Naive thymus-derived CD4-positive, alpha-beta T cell (primary cell): ENCODE measurements at regions not wholly inside any gene's neighbourhood (a gene's known extent, or its start where the extent isn't known, plus 50 kb on each side); places are given as distances from the start of the nearest gene placed in this dataset.

Experiments
- ATAC-seq: fragments of 150-1000 bp; cut with Tn5 transposase; 2 replicates; pipeline ENCODE4 v1.10.0; 2021; ENCODE audit warnings: mild to moderate bottlenecking, moderate library complexity
- CTCF ChIA-PET: fragments of 350-600 bp; sonication (Branson Sonifier 250); formaldehyde crosslinking; loops from one replicate; lab custom pipeline; 2021; ENCODE audit warnings: antibody characterized with exemption; lab: Charles Lee
- POLR2A ChIA-PET: fragments of 350-600 bp; sonication (Branson Sonifier 250); formaldehyde crosslinking; loops from one replicate; lab custom pipeline; 2021; ENCODE audit warnings: antibody characterized with exemption, inconsistent platforms; lab: Charles Lee
- DNase-seq, 9 donors: peaks; one replicate each; pipeline versions ENCODE4 v3.0.0 to v3.0.0-alpha.2; 2020 to 2022; ENCODE audit warnings: mixed read lengths in 1 of 9
- H3K27ac ChIP-seq: one replicate; pipeline ENCODE4 v1.7.0; 2013; ENCODE audit warnings: mild to moderate bottlenecking, low read depth, low read length, moderate library complexity
- H3K27me3 ChIP-seq, 2 donors: one replicate each; pipeline ENCODE4 v1.7.0; 2013; ENCODE audit warnings: low read length in 2 of 2, mild to moderate bottlenecking in 2 of 2, moderate library complexity in 2 of 2; ENCODE audit not compliant: control insufficient read depth in 2 of 2, insufficient read depth in 2 of 2
- H3K36me3 ChIP-seq, 3 experiments: 1 replicate in 2 of 3; 2 replicates in 1 of 3; pipeline ENCODE4 v1.7.0; 2013; ENCODE audit warnings: low read length in 3 of 3, mild to moderate bottlenecking in 3 of 3, moderate library complexity in 1 of 3; ENCODE audit not compliant: insufficient read depth in 3 of 3, control insufficient read depth in 2 of 3
- H3K4me1 ChIP-seq, 2 donors: one replicate each; pipeline ENCODE4 v1.7.0; 2013; ENCODE audit warnings: low read length in 2 of 2, mild to moderate bottlenecking in 2 of 2, moderate library complexity in 1 of 2; ENCODE audit not compliant: control insufficient read depth in 2 of 2, insufficient read depth in 2 of 2
- H3K4me3 ChIP-seq: 2 replicates; pipeline ENCODE4 v1.7.0; 2013; ENCODE audit warnings: mild to moderate bottlenecking, low read length
- H3K9me3 ChIP-seq, 3 experiments: 1 replicate in 2 of 3; 2 replicates in 1 of 3; pipeline ENCODE4 v1.7.0; 2013; ENCODE audit warnings: low read length in 3 of 3; ENCODE audit not compliant: control insufficient read depth in 2 of 3
- H3K27ac Mint-ChIP-seq, 9 donors: one replicate each; pipeline ENCODE4 v1.8.0; 2020 to 2022; ENCODE audit warnings: mixed read lengths in 9 of 9, mild to moderate bottlenecking in 8 of 9, moderate library complexity in 5 of 9, inconsistent platforms in 2 of 9
- H3K27me3 Mint-ChIP-seq, 5 donors: one replicate each; pipeline ENCODE4 v1.8.0; 2021 to 2022; ENCODE audit warnings: mixed read lengths in 5 of 5, mild to moderate bottlenecking in 1 of 5
- H3K36me3 Mint-ChIP-seq, 5 donors: one replicate each; pipeline ENCODE4 v1.8.0; 2020 to 2022; ENCODE audit warnings: mixed read lengths in 5 of 5, mild to moderate bottlenecking in 3 of 5, inconsistent platforms in 1 of 5
- H3K4me1 Mint-ChIP-seq, 7 donors: one replicate each; pipeline ENCODE4 v1.8.0; 2020 to 2022; ENCODE audit warnings: mixed read lengths in 7 of 7, mild to moderate bottlenecking in 3 of 7, inconsistent platforms in 1 of 7
- H3K4me3 Mint-ChIP-seq, 10 donors: one replicate each; pipeline ENCODE4 v1.8.0; 2020 to 2022; ENCODE audit warnings: mild to moderate bottlenecking in 10 of 10, mixed read lengths in 10 of 10, moderate library complexity in 6 of 10, inconsistent platforms in 2 of 10
- H3K9me3 Mint-ChIP-seq, 11 donors: one replicate each; pipeline ENCODE4 v1.8.0; 2020 to 2022; ENCODE audit warnings: mixed read lengths in 11 of 11, mild to moderate bottlenecking in 4 of 11, inconsistent platforms in 1 of 11, moderate library complexity in 1 of 11
- intact Hi-C, 2 donors: fragments of 100-400 bp; cut with micrococcal nuclease; formaldehyde crosslinking; loops; one replicate each; pipeline ENCODE4 v1.15.1; 2023

DNA sequence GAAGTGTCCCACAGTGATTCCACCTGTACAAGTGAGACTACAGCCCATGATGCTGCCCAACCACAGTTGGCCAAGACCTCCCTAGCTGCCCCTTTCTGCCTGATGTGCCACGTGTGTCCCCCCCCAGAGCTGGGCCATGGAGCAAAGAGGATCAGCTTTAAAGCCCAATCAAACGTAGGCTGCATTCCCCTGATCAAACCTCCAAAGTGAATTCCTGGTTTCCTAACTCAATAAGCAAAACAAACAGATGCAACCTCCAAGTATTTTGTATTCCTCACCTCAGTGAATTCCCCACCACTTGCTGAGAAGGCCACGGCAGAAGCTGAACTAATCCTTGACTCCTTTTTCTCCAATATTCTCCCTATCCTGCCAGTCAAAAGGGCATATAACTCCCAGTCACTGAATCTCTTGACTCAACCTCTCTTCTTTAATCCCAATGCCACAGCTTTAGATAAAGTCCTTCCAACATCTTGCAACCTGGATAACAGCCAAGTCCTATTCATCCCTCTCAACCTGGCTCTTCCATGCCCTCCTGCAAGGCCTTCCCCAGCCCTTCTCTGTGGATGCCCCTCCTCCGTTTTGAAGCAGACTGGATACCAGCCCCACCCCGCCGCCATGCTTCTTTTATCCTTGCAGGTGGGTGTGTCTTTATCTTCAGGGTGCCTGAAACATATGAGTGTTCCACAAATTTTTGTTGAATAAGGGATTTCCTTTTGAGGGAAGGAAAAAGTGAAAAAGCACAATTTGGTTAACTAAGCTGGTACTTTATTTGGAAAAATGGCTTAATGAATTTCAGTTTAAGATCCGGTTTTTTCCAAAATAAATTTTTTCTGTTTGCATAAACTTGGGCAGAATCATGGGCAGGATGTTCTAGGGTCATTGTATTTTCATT, 285.2 kb upstream of the MKLN1 start:
- Mint-ChIP-seq H3K36me3 (peaks cover 8 to 40% (median 26%) of the 10 kb centered on the region in 5 donors), H3K9me3 (peaks cover 0 to 11% (median 5%) of the 10 kb centered on the region in 11 donors), H3K27ac (peak overlapping the region; percentile 27 to 82 (median 52)), H3K27me3 (no peaks in the 10 kb centered on the region), H3K4me3 (peak overlapping the region in 2 of 10 donors; percentile 21 to 49), H3K4me1 (peaks cover 45 to 75% (median 66%) of the 10 kb centered on the region in 7 donors)
- DNase-seq (no peak), ATAC-seq (no peak)
- peaks cover 14 to 20% of the 10 kb centered on the region in 2 donors for H3K4me1 ChIP-seq
- ChIA-PET CTCF (interaction anchor here (0.6 to 1.9 kb wide), 6 partner anchors 21 to 217 kb away, joined by 3 to 11 read pairs (median 3); no protein-coding TSS in a partner anchor), POLR2A (interaction anchor here (0.6 kb wide), 2 partner anchors 173 to 886 kb away, joined by 3 read pairs; no protein-coding TSS in a partner anchor)
- no peak overlapping the region for H3K4me3 ChIP-seq
- no peak overlapping the region for H3K27ac ChIP-seq
- intact Hi-C loops, result loop anchor here in 1 of 2 donors (5.0 kb wide), 2 partner anchors 130 to 385 kb away; no protein-coding TSS in a partner anchor
- peaks cover 0 to 4% (median 0%) of the 10 kb centered on the region in 3 experiments for H3K36me3 ChIP-seq
- no peaks in the 10 kb centered on the region for H3K9me3 ChIP-seq
- no peaks in the 10 kb centered on the region for H3K27me3 ChIP-seq

DNA sequence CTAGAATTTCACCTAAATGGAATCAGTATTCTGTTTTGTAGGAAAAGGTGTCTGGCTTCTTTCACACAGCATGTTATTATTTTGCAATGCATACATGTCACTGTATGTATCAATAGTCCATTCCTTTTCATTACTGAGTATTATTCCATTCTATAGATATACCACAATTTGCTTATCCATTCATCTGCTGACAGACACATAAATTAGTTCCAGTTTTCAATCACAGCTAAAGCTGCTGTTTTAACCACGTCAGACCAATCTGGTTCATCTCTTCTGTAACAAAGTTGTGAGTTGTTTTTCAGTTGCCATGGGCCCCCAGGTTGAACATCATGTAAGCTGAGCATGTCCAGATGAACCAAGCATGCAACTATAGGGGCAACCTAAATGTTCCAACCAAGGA, 282.1 kb upstream of the MKLN1 start:
- peaks cover 48 to 77% (median 68%) of the 10 kb centered on the region in 7 donors for H3K4me1 Mint-ChIP-seq
- peaks cover 0 to 4% (median 0%) of the 10 kb centered on the region in 3 experiments for H3K36me3 ChIP-seq
- peak overlapping the region in 1 of 10 donors; percentile 46 for H3K4me3 Mint-ChIP-seq
- ChIA-PET CTCF (no interaction called here), POLR2A (no interaction called here)
- DNase-seq, result no peak
- peaks cover 27 to 30% of the 10 kb centered on the region in 2 donors for H3K4me1 ChIP-seq
- no peaks in the 10 kb centered on the region for H3K27me3 Mint-ChIP-seq
- H3K9me3 Mint-ChIP-seq, result peaks cover 0 to 11% (median 5%) of the 10 kb centered on the region in 11 donors
- no peak for ATAC-seq
- H3K27ac Mint-ChIP-seq, result peak overlapping the region in 7 of 9 donors; percentile 22 to 65 (median 39)
- H3K27ac ChIP-seq, result no peak overlapping the region
- intact Hi-C loops, result no loop called here
- H3K9me3 ChIP-seq, result no peaks in the 10 kb centered on the region
- H3K4me3 ChIP-seq, result no peak overlapping the region
- H3K27me3 ChIP-seq, result no peaks in the 10 kb centered on the region
- peaks cover 8 to 52% (median 43%) of the 10 kb centered on the region in 5 donors for H3K36me3 Mint-ChIP-seq

DNA sequence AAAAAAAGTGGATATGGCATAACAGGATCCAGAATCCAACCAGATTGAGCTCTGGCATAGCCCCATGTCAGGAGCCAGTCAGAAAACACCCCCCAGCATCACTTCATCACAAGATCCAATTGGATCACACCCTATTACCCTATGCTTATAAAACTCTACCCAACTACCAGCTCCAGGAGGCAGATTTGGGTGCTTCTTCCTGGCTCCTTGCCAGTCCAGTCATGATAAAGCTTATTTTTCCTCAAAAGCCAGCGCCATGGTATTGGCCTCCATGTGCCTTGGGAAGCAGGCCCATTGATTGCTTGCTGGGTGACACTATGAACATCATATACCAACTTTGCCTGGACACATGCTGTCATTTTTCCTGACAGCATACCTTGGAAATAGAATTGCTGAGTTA, 281.4 kb upstream of the MKLN1 start:
- CTCF ChIA-PET, result no interaction called here
- no peak overlapping the region for H3K27ac ChIP-seq
- peaks cover 8 to 53% (median 45%) of the 10 kb centered on the region in 5 donors for H3K36me3 Mint-ChIP-seq
- POLR2A ChIA-PET, result interaction anchor here (1.0 kb wide), 1 partner anchor 11 kb away, joined by 3 read pairs; no protein-coding TSS in a partner anchor
- H3K27ac Mint-ChIP-seq, result peak overlapping the region in 8 of 9 donors; percentile 18 to 89 (median 80)
- no peak for DNase-seq
- intact Hi-C loops, result no loop called here
- peaks cover 48 to 78% (median 68%) of the 10 kb centered on the region in 7 donors for H3K4me1 Mint-ChIP-seq
- peak; percentile 3 for ATAC-seq
- H3K4me1 ChIP-seq, result peaks cover 30 to 37% of the 10 kb centered on the region in 2 donors
- H3K4me3 ChIP-seq, result no peak overlapping the region
- H3K27me3 ChIP-seq, result no peaks in the 10 kb centered on the region
- peaks cover 0 to 4% (median 0%) of the 10 kb centered on the region in 3 experiments for H3K36me3 ChIP-seq
- H3K9me3 ChIP-seq, result no peaks in the 10 kb centered on the region
- peak overlapping the region in 2 of 10 donors; percentile 18 to 32 for H3K4me3 Mint-ChIP-seq
- H3K9me3 Mint-ChIP-seq, result peaks cover 0 to 11% (median 5%) of the 10 kb centered on the region in 11 donors
- H3K27me3 Mint-ChIP-seq, result no peaks in the 10 kb centered on the region

DNA sequence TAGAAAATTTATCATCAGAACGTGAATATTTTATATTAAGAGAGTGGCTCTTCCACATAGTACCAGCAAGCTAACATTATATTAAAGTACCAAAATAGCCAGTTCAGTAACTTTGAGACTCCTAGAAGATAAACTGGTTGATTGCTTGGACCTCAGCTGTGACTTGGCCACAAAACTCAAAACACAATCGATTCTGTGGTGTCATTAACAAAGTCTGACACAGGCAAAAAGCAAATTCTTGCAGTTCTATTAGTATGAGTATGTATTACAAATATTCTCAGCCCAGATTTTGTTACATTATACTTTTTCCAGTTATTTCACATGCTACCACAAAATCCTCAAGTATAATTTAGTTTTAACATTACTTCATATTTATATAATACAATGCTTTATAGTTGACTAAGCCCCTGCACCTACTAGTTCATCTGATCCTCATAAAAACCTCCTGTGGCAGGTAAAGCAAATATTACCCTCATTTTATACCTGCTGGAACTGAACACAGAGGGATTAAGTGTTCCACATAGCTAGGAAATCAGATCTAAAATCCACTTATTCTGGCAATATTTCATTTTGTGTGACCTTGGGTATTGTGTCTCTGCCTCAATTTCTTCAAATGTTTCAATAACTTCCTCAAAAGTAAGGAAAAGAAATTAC, 279.9 kb upstream of the MKLN1 start:
- ATAC-seq (no peak), DNase-seq (no peak)
- H3K27ac ChIP-seq, result no peak overlapping the region
- peaks cover 38 to 40% of the 10 kb centered on the region in 2 donors for H3K4me1 ChIP-seq
- H3K27me3 ChIP-seq, result no peaks in the 10 kb centered on the region
- Mint-ChIP-seq H3K27me3 (no peaks in the 10 kb centered on the region), H3K4me1 (peaks cover 39 to 76% (median 65%) of the 10 kb centered on the region in 7 donors), H3K27ac (peak overlapping the region in 8 of 9 donors; percentile 18 to 90 (median 82)), H3K4me3 (peak overlapping the region in 6 of 10 donors; percentile 10 to 71 (median 59)), H3K36me3 (peaks cover 8 to 47% (median 42%) of the 10 kb centered on the region in 5 donors), H3K9me3 (peaks cover 0 to 11% (median 3%) of the 10 kb centered on the region in 11 donors)
- H3K36me3 ChIP-seq, result no peaks in the 10 kb centered on the region
- H3K9me3 ChIP-seq, result no peaks in the 10 kb centered on the region
- no peak overlapping the region for H3K4me3 ChIP-seq
- ChIA-PET POLR2A (no interaction called here), CTCF (interaction anchor here (0.6 kb wide), 1 partner anchor 78 kb away, joined by 6 read pairs; no protein-coding TSS in a partner anchor)
- intact Hi-C loops, result loop anchor here in 1 of 2 donors (2.0 kb wide), 1 partner anchor 15 kb away; no protein-coding TSS in a partner anchor

DNA sequence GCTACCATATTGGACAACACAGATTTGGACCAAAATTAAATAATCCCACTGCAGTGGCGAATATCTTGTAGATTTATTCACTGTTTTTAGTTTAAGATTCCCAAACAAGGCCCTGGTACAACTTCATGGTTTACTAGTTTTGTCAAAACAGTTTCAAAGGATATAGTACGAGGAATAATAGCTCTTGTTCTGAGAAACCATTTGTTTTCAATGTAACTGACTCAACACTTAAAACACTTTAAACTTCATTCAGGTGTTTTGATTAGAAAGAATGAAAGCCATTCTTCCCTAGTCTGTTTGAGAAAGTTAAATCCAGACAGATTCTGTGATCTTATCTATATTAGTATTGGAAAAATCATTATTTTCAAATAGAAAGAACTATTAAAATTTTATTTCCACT, 276.4 kb upstream of the MKLN1 start:
- CTCF ChIA-PET, result interaction anchor here (0.6 kb wide), 1 partner anchor 168 kb away, joined by 4 read pairs; no protein-coding TSS in a partner anchor
- ATAC-seq (no peak), DNase-seq (no peak)
- no peaks in the 10 kb centered on the region for H3K27me3 ChIP-seq
- no peak overlapping the region for H3K27ac ChIP-seq
- H3K9me3 ChIP-seq, result no peaks in the 10 kb centered on the region
- peaks cover 0 to 3% (median under 1%) of the 10 kb centered on the region in 11 donors for H3K9me3 Mint-ChIP-seq
- peaks cover 9 to 48% (median 36%) of the 10 kb centered on the region in 5 donors for H3K36me3 Mint-ChIP-seq
- H3K4me1 Mint-ChIP-seq, result peaks cover 58 to 87% (median 79%) of the 10 kb centered on the region in 7 donors
- H3K4me3 ChIP-seq, result no peak overlapping the region
- intact Hi-C loops, result no loop called here
- POLR2A ChIA-PET, result no interaction called here
- peak overlapping the region in 2 of 9 donors; percentile 20 to 42 for H3K27ac Mint-ChIP-seq
- peak overlapping the region in 2 of 10 donors; percentile 15 to 23 for H3K4me3 Mint-ChIP-seq
- peaks cover 63 to 69% of the 10 kb centered on the region in 2 donors for H3K4me1 ChIP-seq
- H3K36me3 ChIP-seq, result no peaks in the 10 kb centered on the region
- no peaks in the 10 kb centered on the region for H3K27me3 Mint-ChIP-seq

DNA sequence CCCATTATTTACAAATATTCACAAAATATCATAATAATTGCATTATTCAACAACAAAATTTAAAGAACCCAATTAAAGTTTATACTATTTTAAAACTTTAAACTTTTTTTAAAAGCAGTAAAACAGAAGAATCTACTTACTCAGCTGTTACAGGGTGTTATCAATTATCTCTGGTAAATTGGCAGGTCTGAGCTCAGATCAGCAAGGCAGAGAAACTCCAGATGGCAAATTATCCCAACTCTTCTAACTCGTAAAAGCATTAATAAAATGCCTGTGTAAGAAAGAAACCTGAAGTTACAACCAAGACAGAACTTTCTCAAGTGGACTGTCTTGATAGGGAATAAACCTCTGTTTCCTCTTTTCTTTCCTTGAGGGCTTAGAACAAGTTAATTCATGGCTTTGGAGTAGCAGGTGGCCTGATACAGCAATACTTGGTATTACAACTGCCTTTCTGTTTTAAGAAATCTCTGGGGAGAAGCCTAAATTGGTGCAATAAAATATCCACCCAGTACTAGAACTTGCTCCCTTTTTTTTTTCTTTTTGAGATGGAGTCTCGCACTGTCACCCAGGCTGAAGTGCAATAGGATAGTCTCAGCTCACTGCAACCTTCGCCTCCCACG, 275.3 kb upstream of the MKLN1 start:
- peaks cover 62 to 90% (median 79%) of the 10 kb centered on the region in 7 donors for H3K4me1 Mint-ChIP-seq
- peaks cover 7 to 39% (median 29%) of the 10 kb centered on the region in 5 donors for H3K36me3 Mint-ChIP-seq
- H3K9me3 ChIP-seq, result no peaks in the 10 kb centered on the region
- H3K4me3 ChIP-seq, result no peak overlapping the region
- H3K9me3 Mint-ChIP-seq, result no peaks in the 10 kb centered on the region
- no peak overlapping the region for H3K27ac ChIP-seq
- no peaks in the 10 kb centered on the region for H3K27me3 Mint-ChIP-seq
- peaks cover 72 to 73% of the 10 kb centered on the region in 2 donors for H3K4me1 ChIP-seq
- H3K27ac Mint-ChIP-seq, result peak overlapping the region in 7 of 9 donors; percentile 17 to 72 (median 29)
- ChIA-PET CTCF (interaction anchor here (1.9 kb wide), 1 partner anchor 12 kb away, joined by 5 read pairs; no protein-coding TSS in a partner anchor), POLR2A (no interaction called here)
- H3K36me3 ChIP-seq, result no peaks in the 10 kb centered on the region
- intact Hi-C loops, result no loop called here
- H3K4me3 Mint-ChIP-seq, result peak overlapping the region in 6 of 10 donors; percentile 1 to 40 (median 21)
- no peaks in the 10 kb centered on the region for H3K27me3 ChIP-seq
- ATAC-seq (no peak), DNase-seq (no peak)
